HG02938 (cell line): ENCODE measurements at regions not wholly inside any gene's neighbourhood (a gene's known extent, or its start where the extent isn't known, plus 50 kb on each side); places are given as distances from the start of the nearest gene placed in this dataset.
A peak's percentile ranks its signal among the peaks of the same experiment; 100 is the strongest.

Experiments used
- ATAC-seq: cut with Tn5 transposase; IDR thresholded peaks from one replicate; pipeline ENCODE4 v1.9.1; 2021; ENCODE audit warnings: mild to moderate bottlenecking, moderate library complexity; ENCODE audit not compliant: unreplicated experiment

DNA sequence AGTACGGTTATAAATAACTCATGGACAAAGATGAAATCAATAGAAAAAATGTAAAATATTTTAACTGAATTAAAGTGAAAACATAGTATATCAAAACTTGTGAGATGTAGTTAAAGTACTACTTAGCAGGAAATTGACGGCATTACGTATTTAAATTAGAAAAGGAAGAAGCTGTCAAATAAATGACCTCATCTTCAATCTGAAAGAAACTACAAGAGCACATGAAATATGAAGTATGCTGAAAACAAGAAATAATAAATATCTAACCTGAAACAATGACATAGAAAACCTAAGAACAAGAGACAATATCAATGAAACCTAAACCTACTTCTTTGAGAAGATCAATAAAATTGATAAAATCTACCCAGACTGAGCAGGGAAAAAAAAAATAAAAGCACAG is 122.2 kb upstream of the PDE4B start:
- ATAC-seq: no peak

DNA sequence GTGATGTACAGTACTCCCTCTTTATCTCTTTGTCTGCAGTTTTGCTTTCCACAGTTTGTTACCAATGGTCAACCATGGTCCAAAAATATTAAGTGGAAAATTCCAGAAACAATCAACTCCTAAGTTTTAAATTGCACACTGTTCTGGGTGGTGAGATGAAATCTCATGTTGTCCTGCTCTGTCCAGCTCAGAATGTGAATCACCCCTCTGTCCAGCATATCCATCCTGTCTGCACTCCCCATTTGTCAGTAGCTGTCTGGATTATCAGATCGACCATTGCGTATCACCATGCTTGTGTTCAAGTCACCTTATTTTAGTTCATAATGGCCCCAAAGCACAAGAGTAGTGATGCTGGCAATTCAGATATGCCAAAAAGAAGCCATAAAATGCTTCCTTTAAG is 118.2 kb upstream of the PDE4B start:
- no peak for ATAC-seq

DNA sequence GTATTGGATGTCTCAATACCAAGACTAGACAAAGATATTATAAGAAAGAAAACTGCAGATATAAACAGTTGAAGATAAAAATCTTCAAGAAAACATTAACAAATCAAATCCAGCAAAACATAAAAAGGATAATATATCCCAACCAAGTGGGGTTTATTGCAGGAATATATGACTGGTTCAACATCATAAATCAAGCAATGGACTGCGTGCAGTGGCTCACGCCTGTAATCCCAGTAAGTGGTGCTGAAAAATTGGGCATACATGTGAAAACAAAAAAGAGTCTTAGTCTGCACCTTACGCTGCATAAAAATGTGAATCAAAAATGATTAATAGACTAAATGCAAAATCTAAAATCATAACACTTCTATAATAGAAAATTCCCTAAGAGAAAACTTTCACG is 112.9 kb upstream of the PDE4B start:
- ATAC-seq: no peak

DNA sequence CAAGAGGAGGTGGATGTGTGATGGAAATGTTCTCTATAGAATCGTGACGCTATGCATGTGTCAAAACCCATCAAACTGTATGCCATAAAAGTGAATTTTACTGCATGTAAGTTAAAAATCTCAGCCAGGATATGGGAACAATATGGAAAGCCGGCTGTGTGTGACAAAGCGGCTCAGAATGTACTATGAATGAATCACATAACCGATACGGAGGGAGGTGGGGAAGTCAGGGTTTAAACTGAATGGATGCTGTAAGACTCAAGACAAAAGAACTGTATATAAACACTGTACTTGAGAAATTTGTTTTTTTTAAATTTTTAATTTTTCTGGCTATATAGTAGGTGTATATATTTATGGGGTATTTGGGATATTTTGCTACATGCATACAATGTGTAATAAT is 111.6 kb upstream of the PDE4B start:
- ATAC-seq: no peak

DNA sequence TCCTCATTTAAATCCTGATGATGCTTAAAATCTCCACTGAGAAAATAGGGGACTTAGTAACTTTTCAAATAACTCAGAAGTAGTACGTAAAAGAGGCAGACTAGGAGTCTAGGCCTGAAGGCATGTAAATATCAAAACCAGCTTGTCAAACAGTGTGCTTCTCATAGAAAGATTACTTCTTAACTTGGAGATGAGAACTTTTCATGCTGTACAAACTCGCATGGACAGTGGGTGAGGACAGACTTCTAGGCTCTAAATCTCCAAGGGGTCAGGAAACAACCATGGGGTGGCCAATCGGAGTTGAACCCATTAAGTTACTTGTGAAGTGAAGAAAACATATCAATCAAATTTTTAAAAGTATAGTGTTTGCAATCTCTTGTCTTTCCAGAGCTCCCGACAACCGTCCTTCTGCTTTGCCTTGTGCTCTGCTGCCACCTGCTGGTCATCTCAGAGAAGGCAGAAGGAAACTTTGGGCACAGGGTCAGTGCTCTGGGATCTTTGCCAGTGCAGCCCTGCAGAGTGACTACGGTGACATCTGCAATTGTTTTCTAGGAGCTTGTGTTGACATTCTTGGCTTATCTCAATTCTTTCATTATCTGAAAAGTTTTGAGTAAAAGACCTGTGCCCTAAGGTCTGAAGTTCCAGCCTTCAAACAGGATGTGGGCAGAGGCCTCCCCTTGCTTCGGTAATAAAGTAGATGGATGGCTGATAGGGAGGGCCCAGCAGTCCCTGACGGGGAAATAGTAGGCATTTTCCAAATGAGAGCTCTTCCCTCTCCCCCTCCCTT is 105.1 kb upstream of the PDE4B start:
- peak; percentile 97 for ATAC-seq

DNA sequence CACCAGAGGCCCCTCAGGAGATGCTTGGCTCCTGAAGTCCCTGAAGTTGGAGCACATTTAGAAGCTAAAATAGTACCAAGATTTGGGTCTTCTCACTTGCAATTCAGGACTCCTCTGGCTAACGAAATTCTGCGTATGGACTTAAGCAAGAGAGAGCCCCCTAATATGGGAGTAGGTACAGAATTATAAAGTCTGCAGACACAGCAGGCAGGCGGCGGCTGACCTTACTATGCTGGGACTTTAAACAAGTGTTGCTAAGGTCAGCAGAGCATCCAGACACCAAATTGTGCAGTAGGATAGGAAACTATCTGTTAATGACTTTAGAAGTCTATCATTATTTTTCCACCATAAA is 104.5 kb upstream of the PDE4B start:
- no peak for ATAC-seq

DNA sequence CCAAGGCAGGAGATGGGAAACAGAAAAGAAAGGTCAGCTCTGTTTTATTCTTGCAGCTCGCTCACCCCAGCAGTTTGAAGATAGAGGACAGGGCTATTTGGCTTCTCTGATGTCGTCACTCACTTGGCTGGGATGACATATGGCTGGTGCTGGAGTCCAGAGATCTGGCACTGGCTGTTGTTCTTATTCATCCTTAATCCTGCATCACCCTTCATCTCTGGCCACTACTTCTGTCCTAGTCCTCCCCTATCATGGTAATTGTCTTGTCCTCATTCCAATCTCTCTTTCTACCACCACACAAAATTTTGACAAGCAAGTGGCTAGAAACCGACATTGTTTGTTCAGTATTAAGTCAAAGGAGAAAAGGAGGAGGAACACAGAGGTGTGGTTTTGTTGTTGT is 103.8 kb upstream of the PDE4B start:
- no peak for ATAC-seq

DNA sequence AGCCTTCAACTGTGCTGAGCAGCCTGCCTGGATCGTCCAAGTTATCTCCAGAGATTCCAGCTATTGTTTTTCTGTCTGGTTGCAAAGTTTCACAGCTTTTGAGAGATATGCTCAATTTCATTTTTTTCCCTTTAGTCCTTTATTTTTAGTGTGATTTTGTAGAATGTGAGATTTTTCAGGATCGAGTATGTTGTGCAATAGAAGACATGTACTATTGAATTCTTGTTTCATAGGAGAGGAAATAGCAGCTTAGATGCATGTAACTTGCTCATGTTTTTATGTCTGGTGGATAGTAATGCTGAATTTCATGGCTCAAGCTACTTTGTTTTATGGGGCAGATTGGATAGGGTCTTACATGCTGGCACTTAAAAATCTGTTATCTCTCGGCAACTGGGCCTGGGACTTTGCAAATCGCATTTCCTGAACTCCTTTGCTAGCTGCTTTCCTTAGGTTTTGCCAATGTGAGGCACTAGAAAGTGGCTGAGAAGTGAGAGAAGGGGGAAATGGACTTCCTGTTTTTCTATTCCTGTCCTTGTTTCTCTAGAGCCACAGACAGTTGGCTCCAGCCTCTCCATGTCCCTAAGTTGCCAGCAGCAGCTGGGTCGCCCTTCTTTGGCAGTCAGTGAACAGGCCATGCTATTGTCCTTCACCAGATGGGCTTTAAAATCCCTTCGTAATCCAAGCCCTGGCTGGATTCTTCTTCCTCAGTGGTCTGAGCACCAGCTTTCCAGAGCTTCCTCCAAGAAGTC is 101.4 kb upstream of the PDE4B start:
- ATAC-seq: no peak

DNA sequence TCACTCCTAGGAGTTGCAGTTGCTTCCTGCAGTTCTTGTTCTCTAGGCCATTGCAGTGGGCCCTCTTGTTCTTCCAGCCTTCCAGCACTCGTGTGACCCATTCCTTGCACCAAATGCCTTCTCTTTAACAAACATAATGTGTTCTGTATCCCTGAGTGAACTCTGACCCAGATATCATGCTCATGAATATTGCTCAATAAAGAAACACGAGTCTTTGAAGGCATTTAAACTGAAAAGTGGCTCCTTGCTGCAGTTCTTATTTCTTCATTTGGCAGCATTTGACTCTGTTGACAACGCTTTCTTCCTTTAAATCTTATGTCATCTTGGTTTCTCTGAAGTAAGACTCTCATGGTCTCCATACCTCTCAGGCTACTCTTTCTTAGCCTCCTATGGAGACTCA is 100.7 kb upstream of the PDE4B start:
- ATAC-seq: no peak

DNA sequence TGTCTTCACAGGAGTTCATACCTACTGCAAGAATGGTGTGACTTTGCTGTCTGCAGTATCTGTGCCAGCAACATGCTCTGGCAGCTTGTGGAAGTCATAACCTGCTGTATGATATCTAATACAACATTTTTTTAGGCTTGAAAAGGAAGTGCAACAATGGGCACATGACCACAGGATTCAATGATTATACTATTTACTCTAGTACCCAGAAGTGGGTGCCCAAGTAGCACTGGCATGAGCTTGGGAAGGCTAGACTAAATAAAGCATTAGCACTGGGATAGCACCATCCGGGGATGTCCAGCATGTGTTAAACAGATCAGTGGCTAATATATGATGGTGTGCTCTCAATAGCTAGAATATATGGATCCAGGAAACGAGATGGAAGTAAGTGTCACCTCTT is 98.6 kb upstream of the PDE4B start:
- no peak for ATAC-seq

DNA sequence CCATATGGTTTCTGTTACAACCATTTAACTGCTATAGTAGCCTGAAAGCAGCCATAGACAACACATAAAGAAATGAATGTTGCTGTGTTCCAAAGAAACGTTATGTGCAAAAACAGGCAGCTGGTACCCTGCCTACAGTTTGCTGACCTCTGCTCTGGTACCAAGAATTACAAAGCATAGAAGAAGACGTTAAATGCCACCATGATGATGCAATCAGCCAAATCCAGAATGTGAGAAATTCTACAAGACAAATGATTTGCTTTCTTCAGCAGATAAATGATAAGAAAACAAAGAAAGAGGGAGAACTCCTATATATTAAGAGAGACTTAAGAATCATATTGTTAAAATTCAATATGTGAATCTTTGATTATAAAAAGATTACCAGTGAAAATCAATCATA is 97.8 kb upstream of the PDE4B start:
- no peak for ATAC-seq

DNA sequence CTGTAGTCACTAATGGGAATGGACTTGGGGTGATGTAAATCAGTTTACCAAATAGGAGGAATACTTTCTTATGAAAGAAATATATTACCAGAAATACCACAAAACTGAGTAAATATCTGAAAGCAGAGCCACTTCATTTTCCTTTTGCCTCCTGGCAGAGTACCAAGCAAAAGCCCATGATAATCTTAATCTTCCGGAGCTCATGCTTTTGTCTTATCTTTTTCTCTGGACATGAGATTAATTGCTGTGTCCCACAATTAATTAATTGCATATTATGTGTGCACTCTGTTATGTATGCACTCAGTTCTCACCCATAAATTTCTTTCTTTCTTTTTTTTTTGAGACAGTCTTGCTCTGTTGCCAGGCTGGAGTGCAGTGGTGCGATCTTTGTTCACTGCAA is 94.1 kb upstream of the PDE4B start:
- no peak for ATAC-seq

DNA sequence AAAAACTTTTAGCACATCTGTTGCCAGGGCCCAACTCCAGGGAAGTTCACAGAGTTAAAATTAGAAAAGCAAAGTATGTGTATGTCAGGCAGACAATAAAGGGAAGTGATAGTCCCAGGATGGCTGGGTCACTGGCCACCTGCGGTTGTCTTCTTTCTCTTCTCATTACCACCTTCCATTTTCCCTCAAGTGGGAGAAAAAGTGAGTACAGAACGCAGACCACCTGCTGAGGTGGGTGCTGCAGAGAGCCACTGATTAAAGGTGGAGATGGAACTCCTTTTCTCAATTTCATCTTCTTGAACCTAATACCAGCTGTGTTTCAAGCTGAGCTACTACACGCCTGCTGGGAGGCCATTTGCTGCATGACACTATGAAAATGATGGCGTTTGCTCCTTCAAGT is 88.8 kb upstream of the PDE4B start:
- peak; percentile 44 for ATAC-seq

DNA sequence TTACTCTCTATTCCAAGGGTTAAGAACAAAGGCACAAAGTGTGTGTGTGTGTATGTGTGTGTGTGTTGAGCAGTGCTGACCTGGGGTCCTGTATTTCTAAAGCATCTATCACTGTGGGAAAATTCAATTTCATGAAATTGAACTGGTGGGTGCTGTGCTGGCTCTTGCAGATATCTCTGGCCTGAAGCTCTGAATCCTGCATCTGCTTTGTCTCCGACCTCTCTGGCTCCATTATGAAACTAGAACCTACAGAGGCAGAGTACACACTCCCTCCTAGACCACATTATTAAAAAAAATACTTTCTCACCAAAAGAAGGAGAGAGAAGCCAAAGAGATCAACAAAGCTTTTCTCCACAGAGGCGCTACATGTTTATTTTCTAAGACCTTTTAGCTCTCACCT is 88.4 kb upstream of the PDE4B start:
- ATAC-seq: no peak

DNA sequence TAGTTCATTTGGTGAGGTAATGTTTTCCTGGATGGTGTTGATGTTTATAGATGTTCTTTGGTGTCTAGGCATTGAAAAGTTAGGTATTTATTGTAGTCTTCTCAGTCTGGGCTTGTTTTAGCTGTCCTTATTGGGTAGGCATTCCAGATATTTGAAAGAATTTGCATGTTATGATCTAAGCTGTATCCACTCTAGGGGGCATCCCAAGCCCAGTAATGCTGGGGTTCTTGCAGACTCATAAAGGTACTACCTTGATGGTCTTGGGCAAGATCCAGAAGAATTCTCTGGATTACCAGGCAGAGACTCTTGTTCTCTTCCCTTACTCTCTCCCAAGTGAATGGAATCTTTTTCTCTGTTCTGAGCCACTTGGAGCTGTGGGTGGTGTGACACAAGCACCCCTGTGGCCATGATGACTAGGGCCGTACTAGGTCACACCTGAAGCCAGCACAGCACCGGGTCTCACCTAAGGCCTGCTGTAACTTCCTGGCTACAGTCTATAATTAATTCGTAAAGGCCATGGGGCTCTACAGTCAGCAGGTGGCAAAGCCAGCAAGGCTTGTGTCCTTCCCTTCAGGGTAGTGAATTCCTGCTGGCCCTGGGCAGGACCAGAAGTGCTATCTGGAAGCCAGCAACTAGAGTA is 74.8 kb upstream of the PDE4B start:
- no peak for ATAC-seq

DNA sequence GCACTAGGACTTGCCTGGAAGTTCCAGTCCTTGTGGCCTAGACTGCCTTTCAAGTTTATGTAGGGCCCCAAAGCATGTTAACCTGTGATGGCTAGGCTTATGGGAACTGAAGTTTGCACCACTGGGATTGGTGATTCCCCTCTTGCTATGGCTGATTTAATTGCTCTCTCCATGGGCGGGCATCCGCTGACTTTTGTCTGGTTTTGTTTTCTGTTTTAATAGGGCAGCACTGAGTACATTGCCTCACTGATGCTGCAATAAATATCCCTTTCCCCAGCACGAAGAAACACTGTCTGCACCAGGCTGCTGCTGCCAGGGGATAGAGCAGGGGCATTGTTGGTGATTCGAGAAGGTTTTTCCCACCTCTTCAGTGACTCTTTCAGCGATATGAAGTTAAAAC is 73.3 kb upstream of the PDE4B start:
- ATAC-seq: no peak

DNA sequence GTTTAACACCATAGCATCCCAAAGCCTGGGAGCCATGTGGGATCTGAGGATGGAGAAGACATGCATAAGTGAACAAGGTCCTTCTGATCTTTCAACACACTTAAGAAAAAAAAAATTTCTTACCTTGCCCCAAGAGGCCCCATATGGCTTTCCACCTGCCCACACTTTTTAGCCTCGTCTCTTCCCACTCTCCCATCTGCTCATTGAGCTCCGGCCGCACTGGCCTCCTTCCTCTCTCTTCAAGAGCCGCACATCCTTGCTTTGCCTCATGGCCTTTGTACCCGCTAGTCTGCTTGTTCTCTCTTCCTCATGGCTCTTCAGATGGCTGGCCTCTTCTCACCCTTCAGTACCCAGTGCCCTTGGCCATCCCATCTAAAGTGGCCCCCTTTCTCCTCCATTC is 70.2 kb upstream of the PDE4B start:
- ATAC-seq: no peak

DNA sequence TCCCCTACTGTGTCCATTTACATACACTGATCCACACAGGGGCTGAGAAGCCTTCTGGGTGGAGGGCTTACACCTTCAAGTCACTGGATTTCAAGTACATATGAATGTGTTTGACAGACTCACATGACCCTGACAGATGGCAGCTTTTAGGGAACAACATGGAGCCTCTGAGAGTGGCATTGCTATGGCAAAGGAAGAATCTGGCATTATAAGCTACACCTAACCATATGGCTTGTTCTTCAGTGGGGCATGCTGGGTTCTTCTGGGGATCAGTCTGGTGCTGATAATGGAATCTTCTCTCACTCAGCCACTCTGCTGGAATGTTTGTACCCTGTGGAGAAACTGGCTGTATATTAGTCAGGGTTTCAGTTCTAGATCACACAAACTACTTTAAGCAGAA is 68.5 kb upstream of the PDE4B start:
- no peak for ATAC-seq

DNA sequence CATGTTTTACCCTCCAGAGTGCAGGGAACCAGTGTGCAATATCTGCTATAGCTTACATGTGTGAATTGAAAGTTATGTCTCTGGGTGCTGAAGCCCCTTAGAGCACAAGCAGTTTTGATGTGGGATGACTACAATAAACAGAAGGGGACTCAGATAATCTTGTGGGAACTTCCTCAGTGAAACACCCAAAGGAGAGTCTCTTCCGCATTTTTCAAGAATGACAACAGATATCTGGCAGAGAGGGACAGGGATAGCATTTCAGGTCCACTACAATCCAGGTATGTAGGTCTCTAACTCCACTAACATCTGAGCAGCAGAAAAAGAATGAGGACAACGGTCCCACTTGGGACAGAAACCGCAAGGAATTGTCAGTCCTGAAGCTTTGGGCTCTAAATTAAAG is 67.6 kb upstream of the PDE4B start:
- ATAC-seq: no peak

DNA sequence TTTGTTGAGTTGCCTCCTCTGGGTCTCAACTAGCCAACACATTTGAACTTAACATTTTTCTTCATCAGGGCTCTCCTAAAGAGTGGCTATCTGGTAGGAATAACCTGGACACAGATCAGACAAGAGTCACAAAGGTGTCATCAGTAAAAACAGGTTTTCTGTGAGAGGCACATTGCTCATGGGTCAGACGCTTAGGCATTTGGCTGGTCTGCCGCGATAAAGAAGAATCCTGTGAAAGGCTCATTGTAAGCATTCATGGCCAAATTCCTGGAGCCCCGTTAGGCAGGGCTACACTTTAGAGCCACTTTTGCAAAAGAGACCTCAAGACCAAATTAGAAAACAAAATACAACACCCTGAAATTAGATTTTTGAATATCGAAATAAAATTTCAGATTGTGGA is 64.2 kb upstream of the PDE4B start:
- no peak for ATAC-seq

DNA sequence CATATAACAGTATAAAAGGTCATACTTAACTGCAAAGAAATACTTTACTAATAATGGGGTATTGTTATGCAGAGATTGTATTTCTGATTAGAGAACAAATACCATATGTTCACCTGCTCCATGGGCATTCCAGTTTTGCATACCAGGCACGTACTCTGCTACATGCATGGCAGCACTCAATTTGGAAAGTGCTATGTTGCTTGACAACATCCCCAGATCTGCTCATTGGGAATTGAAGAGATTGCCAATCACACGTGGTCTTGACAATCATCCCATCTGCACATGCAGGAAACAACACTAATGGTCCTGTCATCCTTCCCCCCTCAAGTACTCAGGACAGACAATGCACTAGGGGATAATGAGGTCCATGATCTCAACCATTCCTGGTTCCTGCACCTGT is 63.4 kb upstream of the PDE4B start:
- no peak for ATAC-seq

DNA sequence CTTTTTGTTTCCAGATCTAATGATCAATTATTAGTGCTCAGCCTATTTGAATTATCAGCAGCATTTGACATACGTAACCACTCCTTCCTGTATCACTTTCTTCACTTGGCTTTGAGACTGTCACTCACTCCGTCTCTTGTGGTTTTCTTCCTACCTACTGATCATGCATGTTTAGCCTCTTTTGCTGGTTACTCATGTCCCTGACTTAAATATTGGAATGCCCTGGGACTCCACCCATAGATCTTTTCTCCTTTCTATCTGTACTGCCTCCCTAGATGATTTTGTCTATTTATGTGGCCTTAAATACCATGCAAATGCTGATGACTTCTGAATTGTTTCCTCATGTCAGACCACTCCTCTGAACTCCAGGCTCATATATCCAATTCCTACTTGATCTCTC is 57.7 kb upstream of the PDE4B start:
- ATAC-seq: no peak
